ENCODE measurements at regions not wholly inside any gene's neighbourhood (a gene's known extent, or its start where the extent isn't known, plus 50 kb on each side); places are given as distances from the start of the nearest gene placed in this dataset.

- in situ Hi-C loops (cut with HindIII; ENCODE audit: low sequenced_read_pairs): no loop called here
- no peak for DNase-seq (ENCODE audit: low read depth)
These were observed 155.6 kb upstream of the IFNG-AS1 start for GRCh38 chr12:67833602-67834001.

GRCh38 chr12:67837876-67838275 lies 151.4 kb upstream of the IFNG-AS1 start:
- DNase-seq (ENCODE audit: low read depth): no peak
- H3K4me3 ChIP-seq (ENCODE audit: low read depth, low read length): no peak overlapping the region
- in situ Hi-C loops (cut with HindIII; ENCODE audit: low sequenced_read_pairs): no loop called here
- no peak for TF ChIP-seq CTCF (IDR thresholded peaks at IDR 0.05; ENCODE audit: low read depth, low read length, missing control alignments)

More at GRCh38 chr12:67833602-67834001, 155.6 kb upstream of the IFNG-AS1 start:
- TF ChIP-seq CTCF (IDR thresholded peaks at IDR 0.05; ENCODE audit: low read depth, low read length, missing control alignments): no peak
- H3K4me3 ChIP-seq (ENCODE audit: low read depth, low read length): no peak overlapping the region

GRCh38 chr12:67842124-67842523 lies 147.1 kb upstream of the IFNG-AS1 start:
- in situ Hi-C loops (cut with HindIII; ENCODE audit: low sequenced_read_pairs): no loop called here
- TF ChIP-seq CTCF (IDR thresholded peaks at IDR 0.05; ENCODE audit: low read depth, low read length, missing control alignments): no peak
- H3K4me3 ChIP-seq (ENCODE audit: low read depth, low read length): no peak overlapping the region
- no peak for DNase-seq (ENCODE audit: low read depth)

- DNase-seq (ENCODE audit: low read depth): no peak
- no peak for TF ChIP-seq CTCF (IDR thresholded peaks at IDR 0.05; ENCODE audit: low read depth, low read length, missing control alignments)
- in situ Hi-C loops (cut with HindIII; ENCODE audit: low sequenced_read_pairs): no loop called here
- no peak overlapping the region for H3K4me3 ChIP-seq (ENCODE audit: low read depth, low read length)
These were observed 146.0 kb upstream of the IFNG-AS1 start for GRCh38 chr12:67843257-67843656.

- in situ Hi-C loops (cut with HindIII; ENCODE audit: low sequenced_read_pairs): no loop called here
- H3K4me3 ChIP-seq (ENCODE audit: low read depth, low read length): no peak overlapping the region
- no peak for DNase-seq (ENCODE audit: low read depth)
- TF ChIP-seq CTCF (IDR thresholded peaks at IDR 0.05; ENCODE audit: low read depth, low read length, missing control alignments): no peak
These were observed 136.5 kb upstream of the IFNG-AS1 start for GRCh38 chr12:67852701-67853100.

GRCh38 chr12:67853204-67853603 lies 136.0 kb upstream of the IFNG-AS1 start:
- TF ChIP-seq CTCF (IDR thresholded peaks at IDR 0.05; ENCODE audit: low read depth, low read length, missing control alignments): no peak
- in situ Hi-C loops (cut with HindIII; ENCODE audit: low sequenced_read_pairs): no loop called here
- DNase-seq (ENCODE audit: low read depth): no peak
- no peak overlapping the region for H3K4me3 ChIP-seq (ENCODE audit: low read depth, low read length)

GRCh38 chr12:67854351-67854750 lies 134.9 kb upstream of the IFNG-AS1 start:
- no peak overlapping the region for H3K4me3 ChIP-seq (ENCODE audit: low read depth, low read length)
- no peak for TF ChIP-seq CTCF (IDR thresholded peaks at IDR 0.05; ENCODE audit: low read depth, low read length, missing control alignments)
- DNase-seq (ENCODE audit: low read depth): no peak
- in situ Hi-C loops (cut with HindIII; ENCODE audit: low sequenced_read_pairs): no loop called here

All from astrocyte of the cerebellum (primary cell).